Peyer's patch (tissue), 4 donors: ENCODE measurements at regions not wholly inside any gene's neighbourhood (a gene's known extent, or its start where the extent isn't known, plus 50 kb on each side); places are given as distances from the start of the nearest gene placed in this dataset.

Experiments
- POLR2A ChIP-seq, 2 donors: fragments of 450-650 bp; IDR thresholded peaks; one replicate each; pipeline ENCODE4 v1.5.1; 2017; ENCODE audit warnings: antibody characterized with exemption in 2 of 2, mild to moderate bottlenecking in 2 of 2, moderate library complexity in 2 of 2
- TF ChIP-seq, protein P1 (sequence below), 6 experiments: fragments of 450-650 bp in 4 of 6; fragments of 200-600 bp in 2 of 6; sonication (generic) in 1 of 6; IDR thresholded peaks; one replicate each; pipeline ENCODE4 v1.5.1; 2017 to 2019; ENCODE audit warnings: antibody characterized with exemption in 6 of 6, mild to moderate bottlenecking in 3 of 6, moderate library complexity in 1 of 6

DNA sequence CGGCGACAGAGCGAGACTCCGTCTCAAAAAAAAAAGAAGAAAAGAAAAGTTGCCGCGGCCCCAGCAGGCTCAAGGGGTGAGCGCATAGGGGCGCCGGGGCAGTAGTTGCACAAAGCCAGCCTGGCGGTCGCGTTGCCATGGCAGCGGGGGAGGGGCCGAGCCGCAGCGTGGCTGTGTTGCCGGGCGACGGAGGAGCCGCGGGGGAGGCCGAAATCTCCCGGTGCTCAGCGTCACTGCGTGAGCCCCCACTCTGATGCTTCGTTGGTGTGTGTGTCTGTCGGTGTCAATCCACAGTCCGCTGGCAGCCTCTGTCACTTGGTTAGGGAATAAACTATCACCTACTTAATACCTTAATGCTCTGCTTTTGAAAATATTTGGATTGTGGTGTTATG is 82.9 kb upstream of the C1QTNF9B start:
- TF ChIP-seq, protein P1, sequence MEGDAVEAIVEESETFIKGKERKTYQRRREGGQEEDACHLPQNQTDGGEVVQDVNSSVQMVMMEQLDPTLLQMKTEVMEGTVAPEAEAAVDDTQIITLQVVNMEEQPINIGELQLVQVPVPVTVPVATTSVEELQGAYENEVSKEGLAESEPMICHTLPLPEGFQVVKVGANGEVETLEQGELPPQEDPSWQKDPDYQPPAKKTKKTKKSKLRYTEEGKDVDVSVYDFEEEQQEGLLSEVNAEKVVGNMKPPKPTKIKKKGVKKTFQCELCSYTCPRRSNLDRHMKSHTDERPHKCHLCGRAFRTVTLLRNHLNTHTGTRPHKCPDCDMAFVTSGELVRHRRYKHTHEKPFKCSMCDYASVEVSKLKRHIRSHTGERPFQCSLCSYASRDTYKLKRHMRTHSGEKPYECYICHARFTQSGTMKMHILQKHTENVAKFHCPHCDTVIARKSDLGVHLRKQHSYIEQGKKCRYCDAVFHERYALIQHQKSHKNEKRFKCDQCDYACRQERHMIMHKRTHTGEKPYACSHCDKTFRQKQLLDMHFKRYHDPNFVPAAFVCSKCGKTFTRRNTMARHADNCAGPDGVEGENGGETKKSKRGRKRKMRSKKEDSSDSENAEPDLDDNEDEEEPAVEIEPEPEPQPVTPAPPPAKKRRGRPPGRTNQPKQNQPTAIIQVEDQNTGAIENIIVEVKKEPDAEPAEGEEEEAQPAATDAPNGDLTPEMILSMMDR (IDR thresholded peaks at IDR 0.05), result no peak
- TF ChIP-seq POLR2A (IDR thresholded peaks at IDR 0.05), result no peak
